Activated CD4-positive, alpha-beta T cell treated with anti-CD3 and anti-CD28 coated beads for 24 hours (primary cell): ENCODE measurements at regions not wholly inside any gene's neighbourhood (a gene's known extent, or its start where the extent isn't known, plus 50 kb on each side); places are given as distances from the start of the nearest gene placed in this dataset.
"Not testable (repeated sequence)": the region's sequence is repeated elsewhere in the genome, so short reads cannot be mapped to it uniquely, and the experiment has no call there.

Source experiments
- DNase-seq, 2 donors: peaks; one replicate each; pipeline ENCODE4 v3.0.0-alpha.2; 2020; ENCODE audit warnings: low read depth in 2 of 2

DNA sequence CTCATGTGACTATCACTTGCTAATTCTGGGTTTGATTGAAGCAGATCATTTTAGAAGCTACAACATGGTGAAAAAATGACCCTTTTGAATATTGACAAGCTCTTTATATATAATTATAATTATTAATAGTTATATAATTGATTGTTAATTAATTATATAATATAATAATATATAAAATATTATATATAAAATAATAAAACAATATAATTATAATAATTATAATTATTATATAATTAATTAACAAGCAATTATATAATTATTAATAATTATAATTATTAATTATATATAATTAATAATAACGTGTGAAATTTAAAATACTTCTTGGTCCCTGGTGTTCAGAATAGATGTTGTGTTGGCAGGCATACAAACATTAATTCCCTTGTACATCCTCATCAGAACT is 404.1 kb upstream of the CDH19 start:
- DNase-seq: no peak

DNA sequence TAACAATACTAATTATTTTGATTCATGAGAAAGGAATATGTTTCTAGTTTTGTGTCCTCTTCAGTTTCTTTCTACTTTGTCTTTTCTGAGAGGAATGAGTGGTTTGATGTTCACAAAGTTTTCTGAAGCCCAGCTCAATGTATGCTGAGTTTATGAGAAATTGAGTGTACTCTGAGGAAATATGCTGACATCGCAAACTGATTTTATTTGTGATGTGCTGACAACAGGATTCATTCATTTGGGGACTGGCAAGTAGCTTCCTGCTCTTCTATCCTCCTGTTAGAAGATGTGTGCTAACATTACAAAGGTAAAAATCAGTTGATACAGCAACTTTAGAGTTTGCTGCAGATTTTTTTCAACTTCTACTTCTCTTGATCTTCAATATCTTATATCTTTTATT is 403.2 kb upstream of the CDH19 start:
- no peak for DNase-seq

DNA sequence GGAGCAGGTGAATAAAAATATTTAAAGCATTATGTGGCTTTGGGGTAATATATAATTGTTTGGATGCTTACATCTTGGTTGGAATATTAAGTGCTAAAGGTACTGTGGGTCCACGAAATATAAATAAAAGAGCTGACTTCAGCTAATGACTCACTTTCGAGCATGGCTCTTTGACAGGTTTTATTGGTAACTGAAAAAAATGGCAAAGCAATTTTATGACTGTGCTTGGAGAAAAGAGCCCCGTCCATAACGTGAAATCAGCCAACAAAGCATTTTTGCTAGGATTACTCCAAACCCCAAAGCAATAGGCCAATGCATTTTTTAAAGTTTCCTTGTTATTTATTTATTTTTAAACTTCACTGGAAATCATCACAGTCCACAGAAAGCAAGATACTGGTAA is 397.2 kb upstream of the CDH19 start:
- no peak for DNase-seq

DNA sequence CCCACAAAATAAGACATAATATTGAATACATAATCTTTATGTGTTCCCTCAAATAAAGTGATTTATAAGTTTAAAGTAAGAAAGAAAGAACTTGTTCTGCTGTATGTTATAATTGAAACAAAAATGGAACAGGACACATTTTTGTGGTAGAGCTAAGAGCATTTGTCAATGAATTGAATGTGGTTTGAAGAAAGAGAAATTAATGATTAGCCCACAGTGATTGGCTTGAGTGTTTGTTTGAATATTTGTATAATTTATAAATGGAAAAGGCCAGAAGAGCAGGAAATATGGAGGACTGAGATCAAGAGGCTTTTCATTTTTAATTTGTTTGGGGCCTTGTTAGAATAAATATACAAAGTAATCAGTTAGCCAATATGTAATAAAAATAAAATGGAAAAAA is 395.1 kb upstream of the CDH19 start:
- no peak for DNase-seq

DNA sequence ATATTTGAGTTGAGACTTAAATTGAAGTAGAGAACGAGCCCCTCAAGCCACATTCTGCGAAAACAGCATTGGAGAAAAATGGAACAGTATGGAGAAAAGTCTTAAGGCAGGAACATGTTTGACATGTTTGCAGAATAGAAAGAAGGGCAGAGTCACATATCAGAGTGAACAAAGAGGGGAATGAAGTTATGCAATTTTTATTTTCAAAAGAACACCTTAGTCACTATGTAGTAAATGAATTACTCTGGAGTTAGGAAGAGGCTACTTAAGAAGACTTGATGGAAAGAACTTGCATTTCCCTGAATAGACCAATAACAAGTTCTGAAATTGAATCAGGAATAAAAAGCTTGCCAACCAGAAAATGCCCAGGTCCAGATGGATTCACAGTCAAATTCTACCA is 391.4 kb upstream of the CDH19 start:
- DNase-seq: no peak

DNA sequence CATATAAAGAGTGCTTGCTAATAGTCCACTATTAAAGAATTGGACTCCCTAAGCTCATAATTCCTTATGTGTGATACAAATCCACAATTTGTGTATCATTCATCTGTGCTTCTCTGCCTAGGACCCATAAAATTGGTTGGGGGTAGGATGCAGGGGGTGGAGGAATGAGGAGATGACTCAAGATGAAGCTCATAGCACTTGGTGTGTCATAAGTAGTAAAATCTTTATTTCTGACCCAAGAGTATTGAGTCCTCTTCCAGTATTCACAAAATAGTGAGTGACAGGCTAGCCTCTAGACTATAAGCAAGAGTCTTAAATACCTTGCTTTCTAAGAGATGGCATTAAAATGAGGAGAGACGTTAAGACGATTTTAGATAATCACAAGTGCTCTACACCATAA is 390.9 kb upstream of the CDH19 start:
- DNase-seq: no peak

DNA sequence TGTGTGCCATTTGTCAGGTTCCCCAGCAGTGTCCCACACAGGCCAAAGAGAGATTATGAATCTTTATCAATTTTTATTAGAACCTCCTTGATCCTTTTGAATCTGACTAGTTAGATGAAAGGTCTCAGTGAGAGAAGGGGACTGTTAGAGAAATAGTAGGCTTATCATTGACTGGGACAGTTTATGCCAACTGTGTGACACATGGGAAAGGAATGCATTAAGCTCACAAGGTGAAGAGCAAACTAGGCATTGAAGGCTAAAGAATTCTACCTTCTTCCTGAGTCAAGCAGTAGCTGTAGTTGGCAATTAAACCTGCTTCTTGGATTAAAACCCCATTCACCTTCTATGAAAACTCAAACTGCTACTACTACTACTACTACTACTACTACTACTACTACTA is 389.6 kb upstream of the CDH19 start:
- no peak for DNase-seq

DNA sequence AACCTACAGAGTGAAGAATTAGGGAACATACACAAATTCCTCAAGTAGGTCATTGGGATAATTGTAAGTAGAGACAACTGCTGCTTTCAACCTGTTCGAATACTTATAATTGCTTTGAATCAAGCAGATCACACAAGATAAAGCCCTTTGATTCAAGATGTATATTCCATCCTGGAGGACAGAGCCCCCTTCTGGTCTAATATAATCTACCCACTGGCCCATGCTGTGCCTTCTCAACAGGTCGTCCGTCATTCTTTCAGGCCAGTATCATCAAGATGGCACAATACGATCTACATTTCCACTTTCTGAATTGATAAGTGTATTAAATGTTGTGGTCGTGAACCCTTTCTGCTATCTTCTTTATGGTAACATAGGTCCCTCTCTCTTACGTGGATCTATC is 387.0 kb upstream of the CDH19 start:
- DNase-seq: no peak

DNA sequence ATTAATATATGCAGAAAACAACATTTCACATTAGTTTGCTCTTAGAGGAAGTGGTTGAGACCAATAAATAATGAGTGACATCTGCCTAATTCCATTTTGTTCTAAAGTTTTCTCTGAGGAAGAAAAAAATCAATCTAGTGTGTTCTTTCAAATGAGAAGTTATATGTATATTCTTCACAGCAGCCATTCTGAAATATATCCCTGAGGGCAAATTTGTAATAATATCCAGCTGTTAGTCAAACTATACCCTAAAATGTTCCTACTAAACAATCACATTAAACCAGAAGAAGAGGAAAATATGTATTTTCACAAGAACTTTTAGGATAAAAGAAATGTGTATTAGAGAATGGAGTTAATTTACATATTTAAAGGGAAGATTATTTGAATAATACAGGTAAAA is 375.1 kb upstream of the CDH19 start:
- no peak for DNase-seq

DNA sequence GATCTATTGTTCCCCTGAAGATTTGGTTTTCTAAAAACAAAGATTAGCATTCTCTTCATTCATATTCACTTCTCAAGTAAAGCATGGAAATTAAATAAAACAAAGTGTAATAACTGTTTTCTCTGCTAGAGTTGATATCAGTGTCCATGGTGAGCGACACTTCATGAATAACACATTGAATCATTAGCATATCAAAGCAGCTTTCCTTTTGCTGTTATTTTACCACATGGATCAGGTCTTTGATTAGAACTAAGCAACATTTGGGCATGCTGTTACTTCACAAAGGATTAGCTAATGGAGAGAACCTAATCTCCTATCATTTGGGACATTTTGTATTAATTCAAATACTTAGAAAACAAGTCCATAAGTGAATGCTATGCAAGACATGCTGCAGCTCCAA is 368.8 kb upstream of the CDH19 start:
- DNase-seq: no peak

DNA sequence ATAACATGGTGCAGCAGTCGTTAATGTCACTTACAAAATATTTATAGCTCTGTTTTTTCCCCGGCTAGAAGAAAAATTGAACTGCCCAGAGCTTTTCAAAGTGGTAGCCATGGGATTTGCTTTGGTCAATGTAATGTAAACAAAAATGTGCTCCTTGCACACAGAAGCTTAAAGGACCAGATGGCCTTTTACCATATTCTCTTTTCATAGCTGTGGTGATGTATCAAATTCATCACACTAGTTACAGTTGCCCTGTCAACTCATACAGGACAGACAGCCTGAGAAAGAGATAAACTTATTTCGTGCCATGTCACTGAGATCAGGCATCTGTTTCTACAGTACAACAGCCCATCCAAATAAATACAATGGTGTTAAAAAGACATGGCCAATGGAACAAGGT is 368.1 kb upstream of the CDH19 start:
- no peak for DNase-seq

DNA sequence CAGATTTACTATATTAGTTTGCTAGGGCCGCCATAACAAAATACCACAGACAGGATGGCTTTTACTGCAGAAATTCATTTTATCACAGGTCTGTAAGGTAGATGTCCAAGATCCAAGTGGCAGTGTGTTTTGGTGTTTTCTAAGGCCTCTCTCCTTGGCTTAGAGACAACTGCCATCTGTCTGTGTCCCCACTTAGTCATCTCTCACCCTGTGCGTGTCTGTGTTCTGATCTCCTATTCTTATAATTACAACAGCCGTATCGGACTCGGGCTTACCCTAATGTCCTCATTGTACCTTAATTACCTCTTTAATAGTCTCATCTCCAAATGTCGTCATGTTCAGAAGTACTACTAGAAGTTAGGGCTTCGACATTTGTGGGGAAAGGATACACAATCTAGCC is 362.3 kb upstream of the CDH19 start:
- DNase-seq: no peak

DNA sequence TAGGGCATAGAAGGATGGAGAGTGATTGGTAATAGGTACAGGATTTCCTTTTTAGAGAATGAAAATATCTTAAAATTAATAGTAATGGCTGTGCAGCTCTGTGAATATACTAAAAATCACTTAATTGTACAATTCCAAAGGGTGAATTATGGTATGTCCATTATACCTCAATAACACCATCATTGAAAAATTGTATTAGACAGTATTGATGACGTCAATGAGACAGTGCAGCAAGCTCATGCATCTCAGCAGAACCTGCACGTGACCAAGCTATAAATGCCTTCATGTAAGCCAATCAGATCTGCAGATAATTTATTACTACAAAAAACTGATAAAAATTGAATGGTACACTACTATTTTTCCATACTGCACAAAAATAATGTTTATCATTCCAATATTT is 354.4 kb upstream of the CDH19 start:
- DNase-seq: no peak

DNA sequence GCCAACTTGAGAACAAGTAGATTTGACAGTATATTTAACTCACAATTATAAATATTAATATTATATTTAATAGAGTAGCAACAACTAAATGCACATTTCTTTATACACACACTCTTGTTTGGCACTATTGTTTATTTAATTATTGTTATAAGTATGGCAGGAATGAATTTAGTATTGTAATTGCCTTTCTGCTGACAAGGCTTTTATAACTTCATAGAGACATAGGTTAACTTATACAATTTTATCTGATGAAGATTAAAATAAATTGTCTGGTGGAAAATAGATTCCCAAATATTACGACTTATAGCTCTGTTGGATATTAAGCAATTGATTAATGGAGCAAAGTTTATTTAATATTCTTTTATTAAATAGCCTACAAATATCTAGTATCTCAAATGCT is 347.9 kb upstream of the CDH19 start:
- no peak for DNase-seq

DNA sequence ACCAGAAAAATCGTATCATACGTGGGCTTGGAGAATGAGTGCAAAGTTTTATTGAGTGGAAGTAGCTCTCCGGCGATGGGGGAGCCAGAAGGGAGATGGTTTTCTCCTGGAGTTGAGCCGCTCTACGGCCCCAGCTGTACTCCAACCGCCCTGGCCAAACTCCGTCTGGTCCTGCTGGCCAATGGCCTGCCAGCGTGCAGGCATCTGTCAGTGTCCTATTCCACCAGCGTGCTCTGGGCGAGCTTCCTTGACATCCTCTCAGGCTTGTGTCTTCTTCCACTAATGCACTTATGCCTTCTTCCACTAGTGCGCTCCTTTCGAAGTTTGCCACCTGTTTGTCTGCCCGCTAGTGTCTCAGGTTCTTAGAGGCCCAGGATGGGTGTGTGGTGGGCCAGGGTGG is 345.5 kb upstream of the CDH19 start:
- no peak for DNase-seq

DNA sequence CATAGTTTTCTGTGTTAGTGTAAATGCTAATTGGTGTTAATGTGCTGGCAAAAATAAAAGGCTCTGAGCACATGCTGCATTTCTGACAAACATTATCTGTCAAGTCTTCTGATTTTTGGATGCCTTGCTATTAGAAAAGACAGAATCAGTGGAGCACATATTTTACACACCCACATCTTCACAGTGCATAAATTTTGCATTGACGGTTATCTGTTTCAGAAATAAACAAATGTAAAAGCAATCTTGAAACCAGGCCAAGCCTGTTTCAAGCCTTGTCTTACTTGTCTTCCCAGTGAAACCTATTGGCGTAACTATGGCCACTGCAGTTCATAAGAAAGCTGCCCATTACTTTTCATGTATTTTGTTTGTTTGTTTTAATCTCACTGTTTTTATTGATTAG is 333.7 kb upstream of the CDH19 start:
- DNase-seq: no peak

DNA sequence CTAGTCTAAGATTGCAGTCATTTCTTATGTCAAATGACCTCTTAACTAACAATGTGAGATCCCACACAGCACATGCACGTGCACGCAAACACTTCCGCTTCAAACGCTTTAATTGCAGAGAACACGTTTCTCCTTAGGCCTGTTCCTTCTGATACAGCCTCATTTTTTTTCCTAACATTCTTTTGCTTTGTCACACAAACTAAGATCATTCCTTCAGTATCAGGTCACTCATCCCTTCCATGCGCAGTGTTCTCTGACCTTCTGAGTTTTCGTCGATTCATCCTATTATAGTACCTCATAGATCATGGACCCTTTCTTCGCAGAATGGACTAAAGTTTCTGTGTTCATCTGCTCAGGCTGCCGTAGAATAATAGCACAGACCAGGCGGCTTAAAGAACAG is 327.1 kb upstream of the CDH19 start:
- no peak for DNase-seq

DNA sequence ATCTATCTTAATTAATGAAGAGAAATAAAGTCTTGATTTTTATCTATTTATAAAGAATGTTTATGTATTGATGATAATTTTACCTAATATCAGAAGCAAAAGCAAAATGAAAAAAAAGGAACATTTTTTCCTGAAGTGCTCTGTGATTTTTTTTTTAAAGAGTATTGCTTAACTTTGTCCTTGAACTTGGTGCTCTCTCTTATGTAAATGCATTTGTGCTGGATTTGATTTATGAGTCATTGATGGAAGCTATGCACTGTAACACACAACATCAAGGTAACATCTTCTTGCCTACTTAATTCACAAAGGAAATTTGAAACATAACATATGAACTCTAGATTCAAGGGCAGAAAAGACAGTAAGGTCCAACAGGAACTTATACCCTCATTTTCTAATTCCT is 312.9 kb upstream of the CDH19 start:
- DNase-seq: no peak

DNA sequence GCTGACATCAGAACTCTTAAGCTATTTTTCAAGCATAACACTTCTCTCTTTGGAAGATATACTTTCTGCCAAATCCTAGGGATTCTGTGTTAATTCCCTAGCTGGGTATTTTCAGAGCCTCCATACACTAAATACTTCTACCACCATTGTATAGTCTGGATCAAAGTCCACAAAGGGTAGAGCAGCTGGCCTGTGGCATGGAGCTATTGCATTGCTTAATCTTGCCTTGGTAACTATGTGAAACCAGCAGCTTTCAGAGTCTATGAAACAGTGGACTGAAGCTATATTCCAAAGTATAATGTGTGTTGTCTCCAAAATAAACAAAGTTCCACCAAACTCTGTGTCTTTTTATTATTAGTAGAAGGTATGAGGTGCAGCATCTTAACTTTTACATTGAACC is 296.9 kb upstream of the CDH19 start:
- DNase-seq: no peak

DNA sequence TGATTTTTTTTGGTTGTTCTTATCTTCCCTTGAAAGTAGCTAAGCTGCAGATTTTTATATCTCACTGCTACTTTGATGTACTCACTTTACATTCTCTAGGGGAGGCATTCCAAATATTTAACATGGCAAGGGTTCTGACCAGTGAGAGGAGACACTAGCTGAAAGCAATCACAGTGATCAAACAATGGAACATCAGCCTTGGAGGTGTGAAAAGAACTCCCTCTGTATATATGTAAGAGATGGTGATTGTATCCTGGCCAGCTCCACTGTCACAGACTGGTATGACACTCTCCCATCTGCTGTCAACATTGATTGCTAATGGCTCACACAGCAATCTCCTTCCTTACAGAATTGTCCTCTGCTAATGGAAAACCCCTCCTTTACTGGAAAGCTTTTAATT is 291.7 kb upstream of the CDH19 start:
- DNase-seq: no peak

DNA sequence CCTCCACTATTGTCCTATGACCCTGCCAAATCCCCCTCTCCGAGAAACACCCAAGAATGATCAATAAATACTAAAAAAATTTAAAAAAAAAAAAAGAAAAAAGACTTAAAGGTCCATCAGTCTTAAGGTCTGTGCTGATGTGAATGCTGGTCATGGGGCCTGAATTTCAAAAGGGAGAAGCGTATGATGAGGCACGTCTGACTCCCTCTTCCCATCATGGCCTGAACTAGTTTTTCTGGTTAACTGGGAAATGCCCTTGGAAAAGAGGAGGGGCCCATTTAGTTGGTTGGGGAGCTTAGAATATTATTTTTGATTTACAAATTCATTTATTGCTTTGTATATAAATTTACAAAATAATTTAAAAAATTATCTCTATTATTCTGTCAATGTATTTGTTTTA is 291.0 kb upstream of the CDH19 start:
- DNase-seq: no peak

DNA sequence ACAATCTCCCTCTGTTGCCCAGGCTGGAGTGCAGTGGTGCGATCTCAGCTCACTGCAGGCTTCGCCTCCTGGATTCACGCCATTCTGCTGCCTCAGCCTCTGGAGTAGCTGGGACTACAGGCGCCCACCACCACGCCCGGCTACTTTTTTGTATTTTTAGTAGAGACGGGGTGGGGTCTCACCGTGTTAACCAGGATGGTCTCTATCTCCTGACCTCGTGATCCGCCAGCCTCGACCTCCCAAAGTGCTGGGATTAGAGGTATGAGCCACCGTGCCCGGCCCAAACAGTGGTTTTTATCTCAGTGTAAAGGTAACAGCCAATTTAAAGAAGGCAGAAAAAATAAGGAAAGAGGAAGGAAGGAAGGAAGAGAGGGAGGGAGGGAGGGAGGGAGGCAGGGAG is 288.5 kb upstream of the CDH19 start:
- DNase-seq: not testable (repeated sequence)

DNA sequence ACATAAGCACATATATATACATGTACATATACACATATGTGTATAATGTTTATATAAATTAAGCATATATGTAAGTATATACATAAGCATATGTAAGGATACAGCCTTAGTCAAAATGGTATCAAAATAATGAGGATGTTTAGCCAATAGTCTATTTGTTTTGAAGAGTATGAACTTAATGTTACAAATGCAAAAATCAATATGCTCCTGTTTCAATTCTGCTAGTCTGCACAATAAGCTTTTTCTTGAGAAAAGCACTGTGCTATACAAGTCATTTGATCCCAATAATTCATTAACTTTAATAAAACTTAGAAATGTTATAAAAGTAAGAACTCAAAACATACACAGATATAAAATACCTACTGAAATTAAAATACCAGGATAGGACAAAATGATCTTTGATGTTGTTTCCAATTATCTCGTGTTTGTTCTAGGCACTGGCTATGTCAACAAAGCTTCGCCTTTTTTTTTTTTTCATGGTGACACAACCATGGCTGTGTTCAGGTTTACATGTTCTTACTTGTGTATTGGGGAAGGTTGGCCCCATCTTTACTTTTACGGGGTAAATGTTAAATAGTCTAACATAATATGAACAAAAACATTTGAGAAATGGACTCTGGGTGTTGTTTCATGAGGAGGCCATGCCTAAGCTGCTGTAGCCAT is 271.1 kb upstream of the CDH19 start:
- no peak for DNase-seq

DNA sequence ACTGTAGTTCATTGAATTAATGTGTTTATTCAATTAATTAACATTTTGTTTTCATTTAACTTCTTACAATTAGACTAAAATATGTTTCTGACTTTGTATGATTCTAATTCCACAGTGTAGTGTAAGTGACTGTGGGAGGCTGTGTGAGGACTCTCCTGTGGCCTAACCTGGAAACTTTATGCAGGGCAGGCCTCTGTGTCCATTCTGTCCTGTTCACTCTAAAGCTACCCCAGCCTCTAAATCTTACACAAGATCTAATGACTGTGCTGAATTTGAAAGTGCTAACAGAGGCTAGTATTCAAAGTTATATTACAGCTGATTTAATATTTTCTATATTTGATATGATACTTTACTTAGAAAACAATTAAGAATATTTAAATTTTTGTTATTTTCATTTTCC is 270.5 kb upstream of the CDH19 start:
- no peak for DNase-seq

DNA sequence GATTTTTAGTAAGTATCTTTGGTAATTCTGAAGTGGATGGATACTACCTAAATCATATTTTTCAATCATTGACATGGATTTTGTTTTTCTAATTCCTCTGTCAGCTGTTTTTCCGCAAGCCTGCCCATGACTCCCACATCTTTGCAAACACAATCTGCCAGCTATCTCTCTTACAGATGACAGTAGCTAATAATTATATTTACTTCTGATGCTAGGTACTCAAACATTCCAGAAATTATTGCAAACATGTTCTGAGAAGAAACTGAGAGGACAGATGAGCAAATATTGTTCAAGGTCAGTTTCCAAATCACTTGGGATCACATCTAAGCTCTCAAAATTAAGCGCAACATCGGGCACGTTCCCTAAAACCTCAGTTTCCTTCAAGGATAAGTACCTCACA is 270.0 kb upstream of the CDH19 start:
- no peak for DNase-seq
